Iris pigment epithelial cell (primary cell): ENCODE measurements at regions not wholly inside any gene's neighbourhood (a gene's known extent, or its start where the extent isn't known, plus 50 kb on each side); places are given as distances from the start of the nearest gene placed in this dataset.
A peak's percentile ranks its signal among the peaks of the same experiment; 100 is the strongest.
"Not testable (repeated sequence)": the region's sequence is repeated elsewhere in the genome, so short reads cannot be mapped to it uniquely, and the experiment has no call there.

Experiments
- DNase-seq: peaks from one replicate; pipeline ENCODE4 v3.0.0-alpha.2; 2011; ENCODE audit warnings: low read depth

DNA sequence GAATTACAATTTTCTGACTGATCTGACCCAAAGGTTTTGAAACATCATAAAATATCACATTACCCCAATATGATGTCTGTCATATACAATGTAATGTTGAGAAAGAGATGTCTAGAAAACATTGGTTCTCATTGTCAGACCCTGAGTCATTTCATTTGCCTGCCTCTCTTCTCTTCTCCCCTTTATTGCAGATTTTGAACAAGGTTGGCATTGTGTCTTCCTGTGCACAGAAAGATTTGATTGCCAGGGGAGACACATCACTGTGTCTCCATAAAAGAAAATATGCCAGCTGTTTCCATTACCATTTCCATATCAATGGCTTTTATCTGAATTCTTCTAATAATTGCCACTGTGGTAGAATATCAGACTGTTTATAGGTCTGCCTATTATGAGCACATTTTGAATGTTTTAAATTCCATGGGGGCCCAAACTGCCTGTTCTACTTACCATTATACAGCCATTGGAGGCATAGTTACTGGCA lies 65.6 kb downstream of the IFI44 start:
- peak; percentile 76 for DNase-seq

DNA sequence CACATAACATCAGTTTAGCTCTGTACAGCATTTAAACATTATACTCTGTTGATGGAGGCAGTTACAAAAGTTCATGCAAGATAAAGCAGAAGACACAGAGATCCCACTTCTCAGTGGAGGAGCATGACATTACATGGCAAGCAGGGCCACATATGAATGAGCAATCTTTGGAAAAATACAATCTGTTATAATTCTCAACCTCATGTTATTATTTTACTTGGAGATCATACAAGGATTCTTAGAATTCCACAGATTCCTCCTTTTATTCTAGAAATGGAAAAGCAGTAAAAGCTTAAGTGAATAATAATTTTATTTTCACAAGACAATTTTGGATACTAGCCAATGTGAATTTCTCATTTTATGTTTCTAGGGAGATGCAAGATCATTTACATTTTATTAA lies 66.6 kb downstream of the IFI44 start:
- peak; percentile 67 for DNase-seq

- DNase-seq, result peak; percentile 56
Measured at GRCh38 chr1:78718566-78718965, 68.9 kb downstream of the IFI44 start.

DNA sequence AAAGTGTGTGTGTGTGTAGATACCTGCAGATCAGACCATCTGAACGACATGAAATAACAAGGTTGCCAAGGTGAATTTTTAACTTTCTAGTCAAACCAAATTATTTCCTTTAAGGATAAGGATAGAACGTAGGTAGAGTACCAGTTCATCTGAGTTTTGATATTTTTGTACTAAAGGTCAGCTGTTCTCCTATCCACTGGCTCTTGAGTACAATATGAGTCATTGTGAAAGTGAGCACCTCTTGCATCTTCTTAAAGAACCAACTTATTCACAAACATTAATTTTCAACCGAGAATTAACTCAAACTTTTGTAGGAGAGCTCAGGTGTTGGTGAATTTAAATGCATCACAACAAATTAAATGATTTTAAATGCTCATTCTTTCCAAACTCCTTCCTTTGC lies 71.5 kb downstream of the IFI44 start:
- no peak for DNase-seq

DNA sequence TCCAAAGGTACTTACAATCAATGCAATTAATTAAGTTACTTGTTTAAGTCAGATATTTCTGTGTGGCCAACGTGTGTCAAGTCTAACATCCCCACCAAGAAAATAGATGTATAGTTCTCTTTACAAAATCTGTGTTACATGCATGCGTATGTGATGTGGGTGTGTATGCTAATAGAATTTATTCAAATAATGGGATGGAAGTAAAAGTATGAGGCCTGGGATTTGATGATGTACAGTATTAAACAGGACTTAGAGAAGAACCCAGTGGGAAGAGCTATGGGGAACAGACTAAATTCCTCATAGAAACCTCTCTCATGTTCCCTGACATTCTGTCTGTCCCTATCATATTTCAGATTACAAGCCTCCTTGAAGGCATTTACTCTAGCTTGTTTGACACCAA lies 72.5 kb downstream of the IFI44 start:
- DNase-seq, result no peak

GRCh38 chr1:78722521-78722920 lies 72.9 kb downstream of the IFI44 start:
- no peak for DNase-seq

DNA sequence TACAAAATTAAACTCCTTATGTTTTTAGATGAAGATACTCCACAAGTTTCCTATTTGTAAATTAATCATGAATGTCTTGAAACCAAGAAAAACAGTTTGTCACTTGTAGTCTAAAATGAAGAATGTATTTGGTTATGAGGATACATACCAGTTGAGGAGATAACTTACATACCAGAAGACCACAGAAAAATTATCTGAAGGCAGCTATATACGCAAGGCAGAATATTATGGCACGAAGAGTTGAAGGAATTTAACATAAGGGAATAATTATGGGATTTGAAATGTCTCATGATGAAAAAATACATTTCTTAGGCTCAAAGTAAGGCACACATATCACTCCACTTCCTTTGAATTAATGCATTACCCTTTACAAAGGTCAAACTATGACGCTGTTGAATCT lies 73.3 kb downstream of the IFI44 start:
- peak; percentile 72 for DNase-seq

DNA sequence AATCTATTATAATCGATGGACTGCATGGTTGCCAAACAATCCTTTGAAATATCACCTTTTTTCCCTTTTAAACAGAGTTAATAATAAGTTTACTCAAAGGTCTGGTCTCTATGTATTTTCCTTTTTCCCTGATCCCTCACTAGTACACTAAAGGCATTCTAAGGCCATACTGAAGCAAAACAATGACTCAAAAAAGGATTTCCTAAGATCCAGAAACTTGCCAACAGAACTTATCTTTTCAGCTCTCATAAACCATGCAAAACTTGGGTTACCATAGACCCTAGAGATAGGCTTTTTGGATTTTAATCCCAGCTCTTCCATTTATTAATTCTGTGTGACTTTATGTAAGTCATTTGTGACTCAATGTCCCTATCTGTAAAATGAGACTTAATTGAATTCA lies 77.1 kb downstream of the IFI44 start:
- peak; percentile 35 for DNase-seq

DNA sequence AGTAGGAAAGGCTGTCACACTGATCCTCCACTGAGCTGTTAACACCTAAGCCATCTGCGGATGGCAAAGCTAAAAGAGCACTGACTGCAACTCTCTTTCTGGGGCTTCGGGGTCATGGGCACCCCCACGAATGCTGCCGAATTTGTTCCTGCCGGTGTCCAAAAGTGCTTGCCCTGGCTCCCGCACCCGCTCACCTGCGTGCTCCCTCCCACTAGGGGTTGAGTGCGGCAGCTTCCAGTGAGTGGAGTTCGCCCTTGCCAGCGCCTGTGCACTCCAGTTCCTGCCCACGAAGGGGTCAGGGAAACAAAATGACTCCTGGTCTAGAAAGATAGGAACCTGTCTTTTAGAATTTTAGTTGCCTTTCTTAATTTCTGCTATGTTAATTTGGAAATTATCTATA lies 78.7 kb downstream of the IFI44 start:
- no peak for DNase-seq

DNA sequence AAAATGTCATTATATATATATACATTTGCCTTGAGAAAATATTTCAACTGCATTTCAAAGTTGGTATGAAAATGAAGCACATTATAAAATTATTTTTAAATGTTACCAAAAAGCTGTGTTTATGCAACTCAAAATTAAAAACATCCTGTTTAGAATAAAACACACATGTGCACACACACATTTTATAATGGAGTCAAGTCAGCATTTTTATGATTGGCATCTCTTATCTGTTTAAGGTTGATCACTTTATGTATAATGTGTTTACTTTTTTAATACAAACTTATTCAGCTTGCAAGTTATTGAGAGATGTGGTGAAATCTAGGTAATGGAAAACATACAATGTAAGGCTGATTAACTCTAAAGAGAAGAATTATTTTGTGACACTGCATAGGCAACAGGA lies 80.4 kb downstream of the IFI44 start:
- DNase-seq, result no peak

GRCh38 chr1:78731674-78732073 lies 82.0 kb downstream of the IFI44 start:
- DNase-seq, result no peak

DNA sequence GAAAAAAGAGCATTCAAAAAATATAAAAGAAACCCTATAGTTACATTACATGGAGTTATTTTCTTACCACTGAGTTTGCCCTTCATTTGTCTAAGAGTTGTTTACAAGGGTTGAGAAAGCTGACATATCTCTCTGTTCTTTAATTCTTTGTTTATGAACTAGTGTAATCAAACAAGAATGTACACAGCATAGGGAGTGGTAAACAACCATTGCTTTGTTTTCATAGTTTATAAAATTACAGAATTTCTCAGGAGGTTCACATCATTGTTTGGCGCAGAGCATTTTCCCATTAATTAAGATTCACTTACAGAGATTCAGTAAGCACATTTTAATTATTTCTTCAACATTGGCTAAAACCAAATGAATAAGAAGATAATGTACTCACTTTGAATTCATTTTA lies 87.6 kb downstream of the IFI44 start:
- DNase-seq, result no peak

DNA sequence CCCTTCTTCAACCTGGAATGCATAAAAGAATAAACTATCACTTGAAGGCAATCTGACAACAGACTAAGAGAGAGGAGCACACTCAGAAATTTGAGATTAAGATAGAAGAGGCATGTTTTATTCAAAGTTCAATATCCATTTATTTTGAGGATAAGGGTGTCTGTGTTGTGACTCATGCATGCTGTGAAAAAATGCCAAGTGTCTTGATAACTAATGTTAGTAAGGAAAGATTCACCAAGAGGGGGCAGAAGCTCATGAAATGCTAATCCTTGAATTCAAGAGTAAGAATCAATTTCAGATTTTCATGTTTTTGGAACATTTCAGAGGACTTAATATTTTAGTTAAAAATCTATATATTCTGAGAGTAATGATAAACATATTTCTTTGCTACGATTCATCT lies 94.0 kb downstream of the IFI44 start:
- peak; percentile 48 for DNase-seq

GRCh38 chr1:78745111-78745510 lies 95.5 kb downstream of the IFI44 start:
- no peak for DNase-seq

GRCh38 chr1:78753679-78754078 lies 104.0 kb downstream of the IFI44 start:
- not testable (repeated sequence) for DNase-seq

- no peak for DNase-seq
Measured at GRCh38 chr1:78755986-78756385, 106.4 kb downstream of the IFI44 start.

GRCh38 chr1:78758506-78758905 lies 108.9 kb downstream of the IFI44 start:
- no peak for DNase-seq

- DNase-seq, result no peak
Measured at GRCh38 chr1:78759881-78760280, 110.2 kb downstream of the IFI44 start.

- peak; percentile 37 for DNase-seq
Measured at GRCh38 chr1:78760858-78761257, 111.2 kb downstream of the IFI44 start.

DNA sequence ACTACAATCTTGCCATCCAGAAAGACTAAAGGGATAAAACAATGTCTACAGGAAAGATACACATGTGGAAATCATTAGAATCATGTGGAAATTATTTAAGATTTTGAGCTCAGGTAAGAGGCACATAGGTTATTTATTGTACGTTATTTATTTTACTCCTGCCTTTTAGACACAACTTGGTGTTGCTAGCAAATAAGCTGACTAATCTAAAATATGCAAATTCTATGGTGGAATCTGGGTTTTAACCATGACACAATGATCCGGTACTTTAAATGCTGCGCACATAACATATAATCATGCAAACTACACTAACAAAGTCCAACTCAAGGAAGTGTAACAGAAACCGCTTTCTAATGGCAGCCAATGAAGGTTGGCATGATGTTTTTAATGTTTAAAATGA lies 112.5 kb downstream of the IFI44 start:
- DNase-seq, result no peak

GRCh38 chr1:78765489-78765888 lies 115.9 kb downstream of the IFI44 start:
- no peak for DNase-seq

DNA sequence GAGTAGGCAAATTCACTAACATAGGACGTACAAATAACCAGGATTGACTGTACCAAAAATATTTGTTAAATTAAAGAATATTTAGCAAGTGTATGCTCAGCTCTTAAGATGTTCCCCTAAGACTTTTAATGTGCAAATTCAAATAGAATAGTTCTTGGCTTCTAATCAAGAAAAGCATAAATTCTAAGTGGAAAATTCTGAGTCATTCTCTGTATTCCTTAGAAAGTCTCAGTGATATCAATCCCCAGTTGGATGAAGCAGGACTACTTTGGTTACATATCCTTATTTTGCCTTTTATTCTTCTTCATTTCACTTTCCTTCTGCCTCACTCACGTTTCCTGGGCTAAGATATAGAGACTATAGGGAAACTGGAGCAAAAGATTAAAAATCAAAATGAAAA lies 130.2 kb downstream of the IFI44 start:
- DNase-seq, result peak; percentile 15

DNA sequence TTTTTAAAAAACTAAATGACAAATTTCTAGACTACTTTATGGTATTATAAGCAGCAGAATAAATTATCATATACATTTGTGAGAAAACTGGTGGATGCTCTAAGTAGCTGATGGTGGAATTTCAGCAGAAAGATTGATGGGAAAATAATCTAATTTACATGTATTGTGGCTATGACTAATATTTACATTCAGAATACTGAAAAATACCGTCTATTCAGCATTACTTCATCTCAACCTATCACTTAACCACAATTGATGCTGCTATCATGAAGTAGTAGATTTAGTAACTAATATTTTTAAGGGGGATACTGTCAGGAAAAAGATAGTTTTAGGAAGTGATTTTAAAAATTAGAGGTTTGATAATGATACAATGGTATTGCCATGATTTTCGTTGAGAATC lies 137.9 kb downstream of the IFI44 start:
- no peak for DNase-seq

DNA sequence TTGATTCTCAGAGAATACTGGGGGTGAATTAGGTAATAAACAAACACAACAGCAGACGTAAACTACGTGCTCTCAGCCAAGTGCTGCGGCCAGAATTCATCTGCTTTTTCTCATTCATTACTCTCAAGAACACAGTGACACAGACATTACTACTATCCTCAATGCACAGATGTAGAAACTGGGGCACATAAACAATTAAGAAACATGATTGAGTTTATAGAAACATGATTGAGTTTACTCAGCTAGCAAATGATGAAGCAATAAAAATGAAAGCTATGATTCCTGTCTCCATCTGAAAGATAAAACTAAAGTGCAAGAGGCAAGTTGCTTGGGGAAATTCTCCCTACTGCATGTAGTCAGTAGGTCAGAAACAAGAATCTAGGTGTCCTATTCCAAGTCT lies 140.5 kb downstream of the IFI44 start:
- no peak for DNase-seq

DNA sequence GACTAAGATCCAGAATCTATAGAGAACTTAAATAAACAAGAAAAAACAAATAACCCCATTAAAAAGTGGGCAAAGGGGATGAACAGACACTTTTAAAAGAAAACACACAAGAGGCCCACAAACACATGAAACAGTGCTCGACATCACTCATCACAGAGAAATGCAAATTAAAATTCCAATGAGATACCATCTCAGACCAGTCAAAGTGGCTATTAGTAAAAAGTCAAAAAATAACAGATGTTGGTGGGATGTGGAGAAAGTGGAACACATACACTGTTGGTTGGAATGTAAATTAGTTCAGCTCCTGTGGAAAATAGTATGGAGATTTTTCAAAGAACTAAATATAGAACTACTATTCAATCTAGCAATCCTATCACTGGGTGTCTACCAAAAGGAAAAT lies 143.1 kb downstream of the IFI44 start:
- no peak for DNase-seq
